Muscle of arm (tissue), 1 donor: ENCODE measurements at regions not wholly inside any gene's neighbourhood (a gene's known extent, or its start where the extent isn't known, plus 50 kb on each side); places are given as distances from the start of the nearest gene placed in this dataset.
"Not testable (repeated sequence)": the region's sequence is repeated elsewhere in the genome, so short reads cannot be mapped to it uniquely, and the experiment has no call there.

Experiments
- DNase-seq: peaks from one replicate; pipeline ENCODE4 v3.0.0-alpha.2; 2013

DNA sequence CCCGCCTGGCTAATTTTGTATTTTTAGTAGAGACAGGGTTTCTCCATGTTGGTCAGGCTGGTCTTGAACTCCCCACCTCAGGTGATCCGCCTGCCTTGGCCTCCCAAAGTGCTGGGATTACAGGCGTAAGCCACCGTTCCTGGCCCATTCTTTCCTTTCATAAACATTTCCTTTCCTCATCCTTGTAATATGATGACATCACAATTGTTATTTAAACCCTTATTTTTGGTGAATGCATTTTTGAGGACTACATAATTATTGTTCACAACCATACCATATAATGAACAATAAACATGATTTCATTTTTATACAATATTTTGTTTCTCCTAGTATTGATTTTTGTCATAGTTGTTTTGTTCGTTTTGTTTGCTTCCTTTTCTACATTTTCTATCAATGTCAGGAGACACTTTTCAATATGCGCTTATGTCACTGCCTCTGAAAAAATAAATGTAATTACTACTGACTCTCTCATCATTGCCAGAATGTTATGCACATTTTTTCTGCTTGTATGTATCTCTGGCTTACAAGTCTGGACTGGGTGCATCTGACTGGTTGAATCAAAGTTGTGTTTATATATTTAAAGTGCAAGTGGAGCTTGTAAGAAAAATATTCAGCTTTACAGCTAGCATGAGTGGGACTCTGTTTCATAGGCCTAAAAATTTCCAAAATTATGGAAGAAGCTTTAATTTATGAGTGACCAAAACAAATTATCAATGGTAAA, 2286.3 kb upstream of the RAG2 start:
- DNase-seq, result no peak

DNA sequence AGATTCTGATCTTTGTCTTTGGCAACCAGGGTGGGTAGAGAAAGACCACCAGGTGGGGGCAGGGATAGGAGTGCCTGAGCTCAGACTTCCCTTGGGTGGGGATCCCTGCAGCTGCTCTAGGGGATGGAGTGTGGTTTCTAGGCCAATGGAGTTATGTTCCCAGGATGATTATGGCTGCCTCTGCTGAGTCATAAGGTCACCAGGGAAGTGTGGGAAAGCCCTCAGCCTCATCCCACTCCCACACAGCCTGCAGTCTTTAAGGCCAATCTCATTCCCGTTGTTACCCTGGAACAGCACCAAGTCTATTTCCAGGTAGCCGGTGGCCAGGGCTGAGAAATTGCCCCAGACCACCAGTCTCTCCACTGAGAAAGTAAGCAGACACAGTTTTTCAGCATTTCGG, 2269.3 kb upstream of the RAG2 start:
- no peak for DNase-seq

DNA sequence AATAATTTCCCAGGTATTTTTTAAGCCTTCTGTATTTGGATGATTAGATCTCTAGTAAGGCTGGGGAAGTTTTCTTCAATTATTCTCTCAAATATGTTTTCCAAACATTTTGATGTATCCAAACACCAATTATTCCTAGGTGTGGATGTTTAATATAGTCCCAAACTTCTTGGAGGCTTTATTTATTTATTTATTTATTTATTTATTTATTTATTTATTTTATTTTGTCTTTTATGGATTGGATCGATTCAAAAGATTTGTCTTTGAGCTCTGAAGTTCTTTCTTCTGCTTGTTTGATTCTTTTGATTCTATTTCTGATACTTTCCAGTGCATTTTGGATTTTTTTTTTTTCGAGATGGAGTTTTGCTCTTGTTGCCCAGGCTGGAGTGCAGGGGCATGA, 2267.9 kb upstream of the RAG2 start:
- DNase-seq, result no peak

DNA sequence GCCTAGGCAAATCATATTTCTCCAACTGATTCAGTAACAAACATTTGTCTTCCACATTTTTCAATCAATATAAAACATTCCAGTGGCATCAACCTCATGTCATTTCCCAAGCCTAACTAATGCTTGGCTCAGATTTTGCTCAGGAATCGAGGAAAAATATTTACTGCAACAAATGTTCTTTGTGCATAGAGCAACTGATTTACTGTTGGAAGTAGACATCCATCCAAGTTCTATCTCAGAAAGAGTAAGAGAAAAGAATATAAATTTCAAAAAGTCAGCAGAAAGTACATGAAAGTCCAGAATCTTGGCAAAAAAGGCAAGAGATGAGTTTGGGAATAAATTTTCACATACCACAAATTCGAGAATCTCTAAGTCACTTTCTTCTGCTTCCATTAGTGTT, 2245.0 kb upstream of the RAG2 start:
- DNase-seq, result no peak

DNA sequence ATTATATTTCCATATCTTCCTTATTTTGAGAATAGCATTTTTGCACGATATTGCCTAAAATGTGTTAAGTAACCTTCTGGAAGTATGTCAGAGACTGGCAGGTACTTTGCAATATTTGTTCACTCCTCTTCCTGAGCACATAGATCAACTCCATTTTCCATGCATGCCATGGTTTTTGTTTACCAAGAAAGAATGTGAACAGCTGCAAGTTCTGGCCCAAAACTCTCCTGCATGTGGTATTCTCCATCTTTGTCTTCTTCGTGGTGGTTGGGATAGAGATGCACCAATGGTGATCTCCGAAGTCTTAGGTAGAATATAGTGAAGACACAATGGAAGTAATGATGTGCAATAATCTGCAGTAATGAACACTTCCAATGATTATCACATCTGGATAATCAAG, 2241.0 kb upstream of the RAG2 start:
- no peak for DNase-seq

DNA sequence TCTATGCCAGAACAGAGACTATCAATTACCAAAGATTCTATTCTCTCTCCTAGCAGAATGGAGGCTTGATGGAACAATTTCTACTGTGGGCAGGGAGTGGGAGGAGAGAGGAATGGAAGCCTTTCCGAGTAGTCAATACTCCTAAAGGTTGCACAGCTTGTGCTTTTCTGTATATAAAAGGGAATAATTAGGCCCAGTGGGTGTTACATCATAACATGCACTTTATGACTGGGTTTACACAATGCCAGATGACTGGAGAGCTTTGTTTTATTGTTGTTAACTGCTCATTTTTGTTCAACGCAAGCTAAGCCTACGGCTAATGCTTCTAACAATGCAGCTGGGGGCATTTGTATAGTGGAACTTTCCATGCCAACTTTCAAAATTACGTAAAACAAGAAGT, 2237.9 kb upstream of the RAG2 start:
- DNase-seq, result no peak

DNA sequence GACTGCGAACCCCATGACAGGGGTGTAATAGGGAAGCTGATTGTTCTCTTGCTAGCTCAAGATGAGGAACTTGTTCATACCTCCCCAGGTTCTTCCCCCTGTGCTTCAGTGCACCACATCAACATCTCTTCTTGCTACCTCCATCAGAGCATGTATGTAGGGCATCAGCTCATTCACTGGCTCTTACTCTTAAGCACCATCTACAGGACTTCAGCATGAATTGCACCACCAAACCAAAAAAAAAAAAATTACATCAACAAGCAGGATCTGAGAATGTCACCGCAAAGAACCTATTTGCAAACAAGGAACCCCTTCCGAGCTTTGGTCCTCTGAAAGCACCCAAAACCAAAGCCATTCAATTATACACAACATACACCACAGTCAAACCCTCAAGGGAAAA, 2226.5 kb upstream of the RAG2 start:
- no peak for DNase-seq

DNA sequence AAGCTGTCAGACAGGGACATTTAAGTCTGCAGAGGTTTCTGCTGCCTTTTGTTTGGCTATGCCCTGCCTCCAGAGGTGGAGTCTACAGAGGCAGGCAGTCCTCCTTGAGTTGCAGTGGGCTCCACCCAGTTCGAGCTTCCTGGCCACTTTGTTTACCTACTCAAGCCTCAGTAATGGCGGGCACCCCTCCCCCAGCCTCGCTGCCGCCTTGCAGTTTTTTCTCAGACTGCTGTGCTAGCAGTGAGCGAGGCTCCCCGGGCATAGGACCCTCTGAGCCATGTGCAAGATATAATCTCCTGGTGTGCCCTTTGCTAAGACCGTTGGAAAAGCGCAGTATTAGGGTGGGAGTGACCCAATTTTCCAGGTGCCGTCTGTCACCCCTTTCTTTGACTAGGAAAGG, 2223.8 kb upstream of the RAG2 start:
- DNase-seq, result not testable (repeated sequence)

DNA sequence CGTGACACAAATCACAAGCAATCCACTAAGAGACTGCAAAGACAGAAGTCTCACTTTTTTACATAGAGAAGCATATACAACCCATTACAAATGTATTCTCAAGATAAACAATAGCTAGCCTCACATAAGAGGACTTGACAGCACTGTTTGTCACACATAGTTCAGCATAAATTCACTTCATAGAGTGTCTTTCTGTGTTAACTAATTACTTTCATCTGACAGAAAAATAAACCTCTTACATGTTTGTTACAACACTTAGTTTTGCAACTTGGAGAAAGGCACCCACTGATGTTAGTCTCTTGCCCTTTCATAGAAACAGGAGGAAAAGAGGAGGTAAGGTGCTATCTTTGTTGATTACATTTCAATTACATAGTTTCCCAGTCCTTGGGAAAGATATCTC, 2221.9 kb upstream of the RAG2 start:
- no peak for DNase-seq

DNA sequence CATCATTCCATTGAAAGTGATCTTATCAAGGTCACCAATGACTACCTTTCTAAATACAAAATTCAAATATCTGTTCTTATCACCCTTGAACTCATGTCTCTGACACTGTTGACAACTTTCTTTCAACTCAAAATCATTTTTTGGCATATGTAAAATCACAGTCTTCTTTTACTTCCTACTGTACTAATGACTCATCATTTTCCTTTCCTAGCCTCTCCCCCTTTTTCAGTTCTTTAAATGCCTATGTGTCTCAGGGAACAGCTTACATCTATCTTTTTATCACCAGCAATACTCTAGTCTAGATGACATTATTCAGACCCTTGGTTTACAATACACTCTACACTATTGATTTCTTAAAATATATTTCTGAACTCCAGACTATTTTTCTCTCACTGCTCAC, 2220.7 kb upstream of the RAG2 start:
- DNase-seq, result no peak

DNA sequence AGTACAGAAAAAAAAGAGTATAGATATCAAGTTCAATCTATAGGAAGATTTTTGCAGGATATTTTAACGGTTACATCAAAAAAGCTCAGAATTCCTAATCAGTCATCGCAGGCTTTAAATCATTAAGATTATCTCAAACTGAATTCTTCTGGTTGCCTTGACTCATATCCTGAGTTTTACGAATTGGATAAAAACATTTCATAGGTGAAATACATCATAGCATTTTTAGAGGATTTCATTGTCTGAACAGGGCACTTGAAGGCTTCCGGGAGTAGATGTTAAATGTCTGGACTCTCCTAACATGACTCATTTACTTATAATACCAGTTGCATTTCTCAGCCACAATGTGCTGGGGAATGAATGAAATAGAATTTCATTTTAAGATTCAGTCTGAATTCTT, 2216.6 kb upstream of the RAG2 start:
- DNase-seq, result no peak

DNA sequence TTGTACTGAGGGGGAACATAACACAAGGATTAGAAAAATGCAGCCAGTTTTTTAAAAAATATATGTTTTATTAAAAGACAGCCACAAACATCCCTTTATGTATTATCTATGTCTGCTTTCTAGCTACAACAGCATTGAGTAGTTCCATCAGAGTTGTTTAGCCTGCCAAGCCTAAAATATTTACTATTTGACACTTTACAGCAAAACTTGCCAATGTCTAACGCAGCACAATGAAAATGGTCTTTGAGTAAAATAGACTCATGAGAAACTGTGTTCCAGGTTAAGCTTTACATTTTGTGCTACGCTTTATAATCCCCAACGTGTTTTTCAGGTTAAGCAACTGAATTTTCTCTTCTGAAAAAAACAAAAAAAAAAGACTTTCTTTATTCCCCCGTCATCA, 2211.5 kb upstream of the RAG2 start:
- no peak for DNase-seq

DNA sequence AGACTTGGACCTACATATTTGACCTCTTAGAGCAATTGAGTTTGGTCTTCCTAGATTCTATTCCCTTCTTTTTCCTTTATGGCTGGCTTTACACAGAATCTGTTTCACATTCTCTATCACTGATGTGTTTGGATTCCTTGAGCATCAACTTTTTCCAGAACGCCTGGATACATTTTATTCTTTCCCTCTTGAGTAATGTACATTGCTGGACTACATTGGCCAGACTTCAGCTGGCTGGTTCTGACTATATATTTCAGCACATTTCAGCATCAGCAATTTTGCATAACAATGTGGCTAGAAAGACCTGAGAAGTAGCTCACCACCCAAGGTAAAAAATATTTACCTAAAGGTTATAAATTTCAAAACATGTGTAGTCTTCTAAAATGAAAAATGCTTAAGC, 2198.2 kb upstream of the RAG2 start:
- DNase-seq, result peak; percentile 79

DNA sequence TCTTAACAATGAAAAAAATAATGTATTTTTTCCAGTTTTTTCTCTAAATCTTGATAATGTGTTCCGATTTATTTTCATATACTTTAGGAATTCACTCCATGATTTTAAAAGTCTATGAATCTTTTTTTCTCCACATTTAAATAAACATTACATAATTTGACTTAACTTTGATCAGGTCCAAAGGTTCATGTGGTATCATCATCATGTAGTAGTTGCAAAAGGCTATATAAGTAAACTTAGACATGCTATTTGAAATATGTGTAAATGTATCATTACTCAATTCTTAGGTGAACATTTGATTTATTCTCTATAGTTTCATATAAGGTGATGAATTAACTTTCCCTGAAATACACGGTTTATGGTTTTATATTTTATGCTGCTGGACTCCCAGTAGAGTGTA, 2197.0 kb upstream of the RAG2 start:
- no peak for DNase-seq

DNA sequence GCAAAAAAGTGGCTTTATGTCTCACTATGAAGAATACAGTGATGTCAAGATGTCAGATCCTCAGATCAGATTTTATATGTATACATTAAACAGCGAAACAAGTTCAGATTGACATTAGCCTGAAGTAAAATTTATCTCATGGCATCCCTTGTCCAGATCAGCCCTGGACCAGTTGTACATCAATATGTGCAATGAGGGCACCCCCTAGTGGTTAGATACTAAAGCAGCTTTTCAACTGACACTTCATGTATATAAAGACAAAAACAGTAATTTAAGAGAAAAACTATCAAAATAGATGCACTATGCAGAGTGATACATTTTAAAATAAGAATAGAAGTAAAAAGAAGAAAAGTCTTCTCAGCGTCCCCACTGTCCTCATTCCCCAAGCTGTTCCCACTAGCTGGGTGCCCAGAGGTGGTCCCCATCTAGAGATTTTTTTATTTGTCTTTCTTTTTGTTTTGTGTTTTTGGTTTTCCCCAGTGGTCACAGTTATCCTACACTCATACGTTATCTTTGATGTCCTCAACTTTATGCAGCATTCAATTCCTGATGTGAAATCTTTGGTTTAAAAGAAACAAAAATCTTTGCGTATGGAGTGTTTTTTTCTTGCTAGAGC, 2193.4 kb upstream of the RAG2 start:
- DNase-seq, result peak; percentile 69

DNA sequence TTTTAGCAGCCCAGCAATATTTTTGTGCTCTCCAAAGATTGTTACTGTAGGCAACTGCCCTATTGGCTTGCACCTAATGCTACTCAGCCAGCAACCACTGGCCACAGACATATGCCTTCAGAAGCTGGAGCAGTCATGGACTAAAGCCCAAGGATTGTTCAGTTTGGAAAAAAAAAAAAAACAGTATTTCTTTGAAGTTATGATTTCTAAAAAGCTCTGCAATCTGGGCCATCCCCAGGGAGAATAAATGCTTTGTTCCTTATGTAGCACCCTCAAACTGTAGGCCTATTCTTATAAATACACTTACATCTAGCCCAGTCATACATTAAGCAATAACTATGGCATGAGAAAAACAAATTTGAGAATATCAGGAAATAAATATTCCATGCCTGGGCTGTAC, 2190.5 kb upstream of the RAG2 start:
- DNase-seq, result no peak

DNA sequence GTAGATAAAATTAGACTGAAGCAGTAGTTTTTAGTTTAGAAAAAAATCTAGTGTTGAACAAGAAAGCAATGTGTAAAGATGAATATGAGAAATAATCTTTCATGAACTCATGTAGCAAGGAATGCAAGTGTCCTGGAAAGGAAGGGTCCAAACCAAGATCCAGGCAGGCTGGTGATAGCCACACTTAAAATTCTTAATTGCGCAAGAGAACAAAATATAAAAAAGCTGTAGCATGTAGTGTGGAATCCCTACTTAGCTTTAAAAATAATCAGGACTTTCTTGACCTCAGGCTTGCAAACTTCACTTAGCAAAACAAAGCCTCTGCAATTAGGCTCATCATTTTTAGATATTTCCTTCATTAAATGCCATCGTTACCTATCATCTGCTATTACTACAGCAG, 2186.1 kb upstream of the RAG2 start:
- no peak for DNase-seq

DNA sequence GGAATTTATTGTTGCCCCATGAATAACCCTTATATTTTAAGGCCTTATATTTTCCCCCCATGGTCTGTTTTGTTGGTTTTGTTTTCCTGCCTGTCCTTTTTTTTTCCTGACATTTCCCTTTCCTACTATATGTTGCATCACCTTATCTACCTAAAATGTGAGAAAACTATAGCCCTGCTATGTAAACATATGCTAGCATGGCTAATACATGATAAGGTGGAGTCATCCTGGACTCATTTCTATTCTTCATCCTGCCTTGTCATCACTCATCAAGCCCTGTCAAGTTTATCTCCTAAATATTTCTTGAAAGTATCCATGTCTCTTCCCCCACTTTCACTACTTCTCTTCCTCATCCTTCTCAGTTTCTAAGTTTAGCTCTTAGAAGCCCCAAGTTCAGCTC, 2168.8 kb upstream of the RAG2 start:
- no peak for DNase-seq

DNA sequence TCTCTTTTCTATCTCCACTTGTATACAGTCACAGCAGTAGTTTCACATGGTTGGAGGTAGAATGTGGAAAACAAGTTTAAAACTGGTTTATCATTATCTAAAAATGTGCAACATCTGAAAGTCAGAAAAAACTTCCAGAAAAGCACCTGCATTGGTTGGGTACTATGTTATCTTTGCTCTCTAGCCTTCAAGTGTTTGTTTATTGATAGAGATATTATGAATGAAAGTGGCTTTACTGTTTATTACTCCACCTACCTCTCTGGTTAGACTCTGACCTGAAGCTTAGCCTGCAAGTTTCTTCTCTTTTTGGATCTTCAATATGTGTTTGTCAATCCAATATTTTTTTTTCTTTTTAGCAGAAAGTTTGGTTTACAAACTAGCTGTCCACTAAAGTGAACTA, 2161.4 kb upstream of the RAG2 start:
- DNase-seq, result no peak

DNA sequence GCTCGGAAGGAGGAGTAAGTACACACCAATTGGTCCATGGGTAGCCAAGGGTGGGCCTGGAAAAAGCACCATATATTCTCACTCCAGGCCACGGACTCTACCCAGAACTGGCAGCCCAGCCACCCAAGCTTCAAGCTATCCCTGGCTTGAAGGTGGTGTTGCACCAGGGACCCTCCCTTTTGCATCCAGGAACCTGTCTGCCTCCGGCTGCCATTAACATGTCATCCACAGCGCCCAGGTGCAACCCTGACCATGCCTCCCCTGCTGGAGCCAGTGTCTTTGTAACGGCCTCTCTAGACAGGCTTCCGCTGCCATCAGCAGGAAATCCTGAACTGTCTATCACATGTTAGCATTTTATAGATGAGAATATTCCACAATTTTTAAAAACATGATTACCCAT, 2158.5 kb upstream of the RAG2 start:
- DNase-seq, result no peak

DNA sequence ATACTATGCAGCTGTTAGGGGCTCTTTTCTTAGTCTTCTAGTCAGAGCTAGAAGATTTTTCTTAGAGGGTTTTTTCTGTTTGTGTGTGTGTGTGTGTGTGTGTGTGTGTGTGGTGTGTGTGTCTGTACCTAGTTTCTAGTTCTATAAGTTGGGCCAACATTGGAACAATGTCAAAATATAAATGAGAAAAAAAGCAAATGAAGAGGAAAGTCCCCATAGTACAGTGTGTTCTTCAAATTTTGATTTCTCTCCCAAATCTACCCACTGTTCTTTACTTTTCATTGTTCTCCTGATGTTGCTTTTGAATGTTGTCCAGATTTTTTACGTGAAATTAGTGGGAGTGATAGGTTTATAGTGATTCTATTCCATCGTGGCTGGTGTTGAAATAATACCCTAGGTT, 2153.4 kb upstream of the RAG2 start:
- no peak for DNase-seq

DNA sequence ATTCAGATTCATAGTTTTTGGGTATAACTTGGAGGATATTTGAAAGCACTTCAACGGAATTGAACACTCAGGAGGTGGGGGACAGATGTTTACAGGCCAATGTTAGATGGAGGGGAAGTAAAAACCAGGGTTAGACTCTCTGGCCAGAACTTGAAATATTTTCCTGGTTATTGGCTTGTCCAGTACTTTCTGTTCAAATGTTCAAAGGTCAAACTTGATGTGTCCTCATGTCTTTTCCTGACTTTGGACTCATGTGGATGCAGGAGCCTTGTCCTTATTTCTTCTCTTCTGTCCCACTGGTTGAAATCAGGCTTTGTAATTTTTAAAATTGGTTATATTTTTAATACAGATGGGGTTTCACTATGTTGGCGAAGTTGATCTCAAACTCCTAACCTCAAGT, 2148.5 kb upstream of the RAG2 start:
- DNase-seq, result not testable (repeated sequence)

DNA sequence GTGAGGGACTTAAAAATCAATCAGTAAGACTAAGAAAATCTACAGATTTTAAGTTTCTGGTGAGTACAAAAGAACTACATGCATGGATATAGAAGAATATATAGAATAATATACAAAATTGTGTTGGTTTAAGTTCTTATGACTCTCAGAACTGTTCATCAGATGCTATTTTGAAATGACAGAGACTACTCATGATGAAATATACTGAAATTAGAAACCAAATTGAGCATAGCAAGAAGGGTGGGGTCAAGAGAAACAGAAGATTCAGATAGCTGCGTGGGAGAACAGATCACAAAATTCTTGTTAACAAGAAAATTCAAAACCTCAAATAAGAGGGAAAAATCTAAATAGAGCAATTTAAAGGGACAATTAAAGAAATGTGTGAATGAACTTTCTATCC, 2125.3 kb upstream of the RAG2 start:
- no peak for DNase-seq
